ENCODE measurements at regions not wholly inside any gene's neighbourhood (a gene's known extent, or its start where the extent isn't known, plus 50 kb on each side); places are given as distances from the start of the nearest gene placed in this dataset.

DNA sequence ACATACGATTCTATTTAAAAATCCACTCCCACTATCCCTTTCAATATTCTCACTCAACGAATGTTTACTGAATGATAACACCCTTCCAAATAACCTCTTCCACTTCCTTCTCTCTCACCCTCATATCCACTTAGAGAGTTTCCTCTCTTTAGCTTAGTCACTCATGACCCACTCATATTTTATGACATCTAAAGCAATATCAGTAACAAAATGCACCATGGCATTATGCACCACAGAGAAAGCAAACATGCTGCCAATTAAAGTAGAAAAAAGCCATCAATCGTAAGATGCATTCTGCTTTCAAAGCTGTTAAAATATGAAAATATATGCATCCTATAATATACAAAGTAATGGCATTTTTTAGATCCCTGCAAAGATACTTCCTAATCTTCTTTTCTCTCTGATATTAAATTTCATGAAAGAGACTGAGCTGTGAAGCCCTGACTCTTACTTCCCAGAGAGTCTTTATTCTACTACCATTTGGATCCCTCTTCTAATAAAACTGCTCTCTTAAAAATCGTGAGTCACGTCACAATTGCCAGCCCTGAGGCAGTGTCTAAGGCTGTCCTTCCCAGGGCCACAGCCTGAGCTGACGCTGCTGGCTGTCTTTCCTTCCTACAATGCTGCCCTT, 283.0 kb upstream of the KLF6 start:
- TF ChIP-seq, protein P1, sequence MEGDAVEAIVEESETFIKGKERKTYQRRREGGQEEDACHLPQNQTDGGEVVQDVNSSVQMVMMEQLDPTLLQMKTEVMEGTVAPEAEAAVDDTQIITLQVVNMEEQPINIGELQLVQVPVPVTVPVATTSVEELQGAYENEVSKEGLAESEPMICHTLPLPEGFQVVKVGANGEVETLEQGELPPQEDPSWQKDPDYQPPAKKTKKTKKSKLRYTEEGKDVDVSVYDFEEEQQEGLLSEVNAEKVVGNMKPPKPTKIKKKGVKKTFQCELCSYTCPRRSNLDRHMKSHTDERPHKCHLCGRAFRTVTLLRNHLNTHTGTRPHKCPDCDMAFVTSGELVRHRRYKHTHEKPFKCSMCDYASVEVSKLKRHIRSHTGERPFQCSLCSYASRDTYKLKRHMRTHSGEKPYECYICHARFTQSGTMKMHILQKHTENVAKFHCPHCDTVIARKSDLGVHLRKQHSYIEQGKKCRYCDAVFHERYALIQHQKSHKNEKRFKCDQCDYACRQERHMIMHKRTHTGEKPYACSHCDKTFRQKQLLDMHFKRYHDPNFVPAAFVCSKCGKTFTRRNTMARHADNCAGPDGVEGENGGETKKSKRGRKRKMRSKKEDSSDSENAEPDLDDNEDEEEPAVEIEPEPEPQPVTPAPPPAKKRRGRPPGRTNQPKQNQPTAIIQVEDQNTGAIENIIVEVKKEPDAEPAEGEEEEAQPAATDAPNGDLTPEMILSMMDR (IDR thresholded peaks at IDR 0.05; ENCODE audit: insufficient read depth, low read depth, low read length), result no peak
- no peak for TF ChIP-seq EZH2 (IDR thresholded peaks at IDR 0.05; ENCODE audit: insufficient read depth, low read length)
